Fibroblast of skin of scalp (primary cell): ENCODE measurements at regions not wholly inside any gene's neighbourhood (a gene's known extent, or its start where the extent isn't known, plus 50 kb on each side); places are given as distances from the start of the nearest gene placed in this dataset.
"Not testable (repeated sequence)": the region's sequence is repeated elsewhere in the genome, so short reads cannot be mapped to it uniquely, and the experiment has no call there.

Experiments used
- DNase-seq: peaks from one replicate; pipeline ENCODE4 v3.0.0-alpha.2; 2013

DNA sequence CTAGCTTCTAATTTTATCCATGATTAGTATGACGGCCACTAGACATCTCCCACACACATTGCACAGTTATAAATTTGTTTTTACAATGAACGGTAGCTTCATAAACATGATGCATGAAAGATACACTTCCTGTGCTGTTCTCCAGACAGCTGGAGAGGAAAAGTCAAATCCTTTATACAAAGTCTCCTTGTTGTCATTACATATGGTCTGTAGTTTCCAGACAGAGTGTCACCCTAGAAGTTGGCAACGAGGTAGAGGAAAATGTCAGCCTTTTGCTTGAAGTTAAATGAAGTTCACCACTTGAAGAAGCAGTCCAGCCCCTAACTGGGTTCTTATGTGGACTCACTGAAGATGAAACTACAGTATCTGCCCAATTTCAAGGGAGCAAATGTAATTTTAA is 253.0 kb upstream of the P2RY1 start:
- no peak for DNase-seq

DNA sequence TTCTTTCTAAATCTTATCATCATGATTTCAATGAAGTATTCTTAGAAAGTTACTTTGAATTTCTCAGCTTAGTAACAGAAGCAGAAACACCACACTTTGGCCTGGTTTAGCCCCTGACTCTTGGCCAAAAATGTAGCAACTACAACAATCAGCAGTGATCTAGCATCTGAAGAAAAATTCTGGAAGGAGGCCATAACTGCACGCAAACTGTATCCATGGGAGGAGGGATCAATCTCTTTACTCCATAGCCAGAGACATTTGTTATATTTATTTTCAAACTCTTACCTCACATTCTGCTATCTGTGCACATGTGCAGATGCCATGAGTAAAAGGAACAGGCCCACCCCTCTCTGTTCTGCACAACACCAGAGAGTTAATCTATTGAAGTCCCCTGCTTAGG is 251.0 kb upstream of the P2RY1 start:
- peak; percentile 4 for DNase-seq

- DNase-seq, result no peak
Observed at GRCh38 chr3:152586974-152587373, 248.0 kb upstream of the P2RY1 start.

GRCh38 chr3:152587861-152588260 is 247.1 kb upstream of the P2RY1 start:
- no peak for DNase-seq

DNA sequence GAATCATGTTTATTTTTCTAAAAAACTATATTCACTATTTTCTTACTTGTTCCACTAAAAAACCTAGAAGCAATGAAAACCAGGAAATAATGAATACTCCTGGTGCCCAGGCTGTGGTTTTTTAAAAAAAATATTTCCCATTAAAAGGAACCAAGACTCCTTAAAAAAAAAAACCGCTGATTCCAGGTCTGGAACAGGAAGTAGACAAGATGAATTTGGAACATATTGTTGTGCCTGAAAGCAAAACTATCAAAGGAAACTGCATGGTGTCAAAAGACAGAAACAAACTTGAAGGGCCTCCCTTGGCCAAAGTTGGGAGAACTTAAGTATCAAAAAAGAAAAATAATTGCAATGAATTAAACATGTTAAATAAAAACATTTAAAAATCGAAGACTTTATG is 245.3 kb upstream of the P2RY1 start:
- no peak for DNase-seq

DNA sequence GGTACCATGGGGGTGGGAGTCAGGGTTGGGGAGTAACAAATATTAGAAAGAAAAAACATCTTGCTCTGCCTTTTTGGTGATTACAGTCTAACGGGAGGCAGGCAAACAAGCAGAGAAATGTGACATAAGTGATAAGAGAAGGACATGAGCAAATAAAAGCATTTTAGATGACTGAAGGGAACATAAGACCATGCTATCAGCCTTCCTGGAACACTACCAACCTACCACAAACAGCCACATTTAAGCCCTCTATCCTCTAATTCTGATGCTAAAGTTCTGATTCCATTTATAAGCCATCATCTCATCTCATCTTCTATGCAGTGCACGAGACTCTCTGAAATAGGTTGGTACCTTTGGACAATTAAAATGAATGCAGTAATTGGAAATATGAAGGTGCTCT is 243.4 kb upstream of the P2RY1 start:
- DNase-seq, result no peak

DNA sequence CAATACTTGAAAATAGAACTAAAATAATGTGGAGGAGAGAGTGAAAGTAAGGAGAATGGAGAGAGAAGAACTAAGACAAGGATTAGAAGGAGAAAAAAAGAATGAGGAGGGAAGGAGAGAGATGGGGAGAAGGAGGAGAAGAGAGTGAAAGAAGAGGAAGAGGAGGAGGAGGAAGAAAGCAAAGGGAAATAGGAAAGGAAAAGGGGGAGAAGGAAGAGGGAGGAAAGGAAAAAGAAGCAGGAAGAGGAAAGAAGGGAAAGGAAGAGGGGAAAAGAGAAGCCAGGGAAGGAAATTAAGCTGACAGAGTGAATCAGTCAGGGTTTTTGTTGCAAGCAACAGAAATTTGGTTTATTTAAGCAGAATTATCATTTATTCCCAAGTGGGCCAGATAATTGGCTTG is 241.7 kb upstream of the P2RY1 start:
- no peak for DNase-seq

DNA sequence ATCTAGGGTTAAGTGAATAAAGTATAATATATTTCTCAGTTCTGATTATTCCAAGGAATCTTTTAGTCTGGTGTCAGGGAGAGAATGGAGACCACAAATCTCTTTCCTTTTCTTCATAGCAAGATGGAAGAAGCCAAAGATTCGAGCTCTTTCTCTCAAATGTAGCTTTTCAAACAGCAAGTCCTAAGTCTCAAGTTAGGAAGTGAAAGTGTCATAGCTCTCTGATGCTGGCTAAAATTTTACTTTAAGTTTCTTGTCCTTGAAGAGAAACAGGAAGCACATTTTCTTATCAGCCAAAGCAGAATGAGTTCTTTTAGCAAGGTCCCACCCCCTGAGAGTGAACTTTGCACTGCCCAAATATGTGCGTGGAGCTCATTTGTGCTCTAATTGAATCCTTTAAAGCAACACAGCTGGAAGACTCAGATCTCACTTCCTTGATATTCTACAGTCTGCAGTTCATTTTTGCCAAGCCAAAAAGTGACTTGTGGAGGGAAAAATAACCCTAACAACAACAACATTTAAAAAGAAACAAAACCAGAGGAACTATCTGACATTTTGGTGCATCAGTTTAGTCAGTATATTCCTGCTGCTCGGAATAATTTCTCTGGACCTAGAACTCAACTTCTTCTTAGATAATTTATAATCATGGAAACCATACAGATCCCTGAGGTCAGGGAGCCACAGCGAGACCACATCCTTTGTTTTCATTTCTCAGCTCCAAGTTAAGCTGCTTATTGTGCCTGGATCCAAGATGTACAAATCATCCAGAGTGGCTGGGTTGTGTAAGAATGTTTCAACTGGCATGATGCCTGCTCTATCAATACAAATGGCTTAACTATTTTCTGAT is 238.7 kb upstream of the P2RY1 start:
- DNase-seq, result peak; percentile 82

DNA sequence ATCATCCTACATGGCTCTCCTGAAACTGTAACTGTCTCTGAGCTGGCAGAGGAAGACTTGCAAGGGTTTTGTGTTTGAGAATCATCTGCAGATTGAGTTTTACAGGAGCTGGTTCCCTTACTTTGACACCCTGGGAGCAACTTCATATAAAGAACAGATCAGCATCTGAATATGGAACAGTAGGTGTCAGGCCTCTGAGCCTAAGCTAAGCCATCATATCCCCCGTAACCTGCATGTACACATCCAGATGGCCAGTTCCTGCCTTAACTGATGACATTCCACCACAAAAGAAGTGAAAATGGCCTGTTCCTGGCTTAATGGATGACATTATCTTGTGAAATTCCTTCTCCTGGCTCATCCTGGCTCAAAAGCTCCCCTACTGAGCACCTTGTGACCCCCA is 238.1 kb upstream of the P2RY1 start:
- not testable (repeated sequence) for DNase-seq

DNA sequence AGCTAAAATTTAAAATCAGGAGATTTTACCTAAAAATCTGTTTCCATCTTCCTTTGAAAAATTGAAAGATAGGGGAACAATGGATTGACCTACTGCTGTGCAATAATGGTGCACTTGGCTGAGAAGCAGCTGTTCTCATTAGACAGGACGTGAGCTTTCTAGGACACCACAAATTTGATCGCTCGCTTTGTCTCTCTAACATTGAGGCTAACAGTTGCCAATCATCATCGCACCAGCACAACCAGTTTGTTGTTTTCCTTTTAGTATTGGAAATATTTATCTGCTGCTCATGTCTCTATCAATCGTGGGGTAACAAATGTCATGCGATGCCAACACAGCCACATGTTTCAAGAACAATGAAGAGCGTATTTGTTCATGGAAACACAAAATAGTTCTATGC is 228.8 kb upstream of the P2RY1 start:
- DNase-seq, result no peak

- DNase-seq, result no peak
Observed at GRCh38 chr3:152607179-152607578, 227.8 kb upstream of the P2RY1 start.

DNA sequence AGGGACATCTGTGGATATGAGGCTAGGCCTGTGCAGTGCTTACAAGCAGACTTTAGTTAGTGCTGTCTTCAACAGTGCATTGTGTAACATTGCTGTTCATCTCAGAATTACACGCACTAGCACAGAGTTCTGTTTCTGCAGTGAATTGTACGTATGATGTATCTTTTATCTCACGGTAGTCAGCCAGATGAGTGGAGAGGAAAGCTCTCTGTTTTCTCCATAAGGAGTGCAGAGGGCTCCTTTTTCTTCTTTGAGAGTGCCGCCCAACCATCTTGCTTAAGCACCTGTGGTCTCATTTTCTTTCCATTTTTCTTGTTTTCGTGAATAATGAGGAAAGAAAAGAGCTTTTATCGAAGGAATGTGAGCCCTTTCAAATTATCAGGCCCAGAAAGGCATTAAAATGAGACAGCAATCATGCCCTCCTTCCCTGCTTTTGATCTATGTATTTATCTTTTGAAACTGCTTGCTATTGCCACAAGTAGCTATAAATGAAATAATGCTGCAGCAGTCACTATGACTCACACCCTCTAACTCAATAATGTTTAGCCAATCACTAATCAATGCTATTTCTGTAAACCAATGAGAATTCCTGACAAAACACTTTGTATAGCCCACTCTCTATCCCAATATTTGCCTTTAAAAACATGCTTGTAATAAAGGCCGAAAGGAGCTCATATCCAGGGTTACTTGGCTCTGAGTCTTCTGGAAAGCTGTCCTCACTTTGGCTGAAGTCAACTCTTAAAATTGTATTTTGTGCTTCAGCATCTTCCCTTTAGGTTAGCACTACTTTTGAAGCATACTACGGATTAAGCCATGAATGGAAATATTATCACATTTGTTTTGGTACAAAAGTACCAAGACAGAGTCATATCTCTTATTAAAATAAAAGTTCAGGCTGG is 226.0 kb upstream of the P2RY1 start:
- DNase-seq, result no peak

DNA sequence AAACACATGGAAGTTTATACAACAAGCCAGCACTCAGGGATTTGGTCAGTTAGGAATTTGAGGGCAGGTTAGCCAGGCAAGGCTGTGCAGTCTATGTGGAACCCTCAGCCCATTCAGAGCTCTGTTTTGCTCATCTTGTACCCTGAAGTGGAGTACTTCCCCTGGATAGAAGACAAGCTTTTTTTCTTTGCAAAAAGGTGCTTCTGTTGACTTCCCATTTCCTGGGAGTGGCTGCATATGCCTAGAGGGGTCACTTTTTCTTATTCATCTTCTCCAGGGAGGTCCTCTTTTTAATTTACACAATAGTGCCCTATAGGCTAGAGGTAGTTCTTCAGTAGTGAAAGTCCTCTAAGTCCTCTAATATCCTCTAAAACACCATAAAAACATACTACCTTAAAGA is 225.0 kb upstream of the P2RY1 start:
- no peak for DNase-seq

DNA sequence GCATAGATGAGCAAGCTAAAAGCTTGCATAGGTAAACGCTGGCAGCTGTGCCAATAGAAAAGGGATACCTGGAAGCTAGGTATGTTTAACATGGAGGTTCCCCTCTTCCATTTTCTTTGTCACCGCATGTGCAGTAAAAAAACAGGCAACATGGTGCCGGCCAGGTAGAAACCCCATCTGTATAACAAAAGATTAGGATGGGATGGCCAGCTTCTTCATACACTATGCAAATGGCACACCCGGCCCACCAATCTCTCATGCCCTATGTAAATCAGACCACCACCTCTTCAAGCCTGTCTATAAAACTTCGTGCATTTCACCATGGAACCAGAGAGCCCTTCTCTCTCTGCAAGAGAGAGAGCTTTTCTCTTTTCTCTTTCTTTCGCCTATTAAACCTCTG is 224.3 kb upstream of the P2RY1 start:
- DNase-seq, result no peak

GRCh38 chr3:152611905-152612304 is 223.0 kb upstream of the P2RY1 start:
- no peak for DNase-seq

- DNase-seq, result no peak
Observed at GRCh38 chr3:152613851-152614250, 221.1 kb upstream of the P2RY1 start.

- DNase-seq, result peak; percentile 4
Observed at GRCh38 chr3:152615681-152616080, 219.2 kb upstream of the P2RY1 start.

DNA sequence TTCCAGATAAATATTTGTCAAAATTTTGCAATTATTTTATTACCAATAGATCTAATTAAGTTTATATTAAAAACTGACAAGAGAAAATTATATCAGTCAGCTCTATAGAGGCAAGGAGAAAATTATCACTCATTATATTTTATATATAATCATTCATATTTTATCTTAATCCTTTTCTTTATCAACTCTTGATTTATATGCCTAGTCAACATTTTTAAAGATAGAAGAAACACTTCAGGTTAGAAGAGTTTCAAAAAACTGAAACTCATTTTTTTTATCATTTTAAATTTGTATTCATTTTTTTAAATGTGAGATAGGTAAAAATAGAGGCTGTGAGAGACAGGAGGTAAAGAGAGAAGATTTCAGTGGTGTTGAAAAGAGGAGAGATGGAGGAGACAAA is 217.3 kb upstream of the P2RY1 start:
- DNase-seq, result no peak

- no peak for DNase-seq
Observed at GRCh38 chr3:152618529-152618928, 216.4 kb upstream of the P2RY1 start.

- no peak for DNase-seq
Observed at GRCh38 chr3:152619691-152620090, 215.2 kb upstream of the P2RY1 start.

DNA sequence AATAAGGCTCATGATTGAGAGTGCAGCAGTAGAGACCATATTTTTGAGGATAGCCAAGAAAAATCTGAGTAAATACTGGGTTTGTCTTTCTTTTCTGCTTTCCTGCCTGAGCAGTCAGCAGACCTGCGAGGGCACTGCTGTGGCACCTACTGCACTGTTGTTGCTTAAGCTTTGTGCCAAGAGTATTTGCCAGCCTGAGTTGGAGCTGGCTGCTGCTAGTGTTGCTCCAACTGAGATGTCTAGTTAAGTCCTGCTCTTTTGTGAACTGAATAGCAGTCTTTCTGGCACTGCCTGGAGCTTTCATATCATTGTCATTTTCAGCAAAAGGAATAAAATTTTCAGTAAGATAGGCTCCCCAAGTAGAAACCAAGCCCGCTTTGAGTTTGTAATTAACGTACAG is 214.5 kb upstream of the P2RY1 start:
- DNase-seq, result no peak

GRCh38 chr3:152621006-152621868 is 213.7 kb upstream of the P2RY1 start:
- DNase-seq, result no peak
